Endodermal cell (in vitro differentiated cells): ENCODE measurements at regions not wholly inside any gene's neighbourhood (a gene's known extent, or its start where the extent isn't known, plus 50 kb on each side); places are given as distances from the start of the nearest gene placed in this dataset.
"Not testable (repeated sequence)": the region's sequence is repeated elsewhere in the genome, so short reads cannot be mapped to it uniquely, and the experiment has no call there.

ENCODE experiments used
- DNase-seq: peaks from one replicate; pipeline ENCODE4 v3.0.0-alpha.2; 2017
- H3K27ac ChIP-seq: 2 replicates; pipeline ENCODE4 v1.5.1; 2013; ENCODE audit warnings: mild to moderate bottlenecking, low read depth, low read length, moderate library complexity
- H3K27me3 ChIP-seq: 2 replicates; pipeline ENCODE4 v1.6.1; 2013; ENCODE audit warnings: mild to moderate bottlenecking, low read length, moderate library complexity; ENCODE audit not compliant: insufficient read depth, control insufficient read depth, poor library complexity, severe bottlenecking
- H3K36me3 ChIP-seq: 2 replicates; pipeline ENCODE4 v1.7.0; 2013; ENCODE audit warnings: mild to moderate bottlenecking, low read length, moderate library complexity; ENCODE audit not compliant: control insufficient read depth, insufficient read depth
- H3K4me1 ChIP-seq: one replicate; pipeline ENCODE4 v1.7.0; 2013; ENCODE audit warnings: low read length; ENCODE audit not compliant: control insufficient read depth, insufficient read depth
- H3K4me3 ChIP-seq: 2 replicates; pipeline ENCODE4 v1.5.1; 2013; ENCODE audit warnings: mild to moderate bottlenecking, low read length, moderate library complexity
- H3K9ac ChIP-seq: 2 replicates; pipeline ENCODE4 v1.6.1; 2013; ENCODE audit warnings: mild to moderate bottlenecking, low read length, moderate library complexity; ENCODE audit not compliant: poor library complexity, severe bottlenecking; ENCODE audit errors: extremely low read depth
- H3K9me3 ChIP-seq: 2 replicates; pipeline ENCODE4 v1.6.1; 2013; ENCODE audit warnings: mild to moderate bottlenecking, low read length, moderate library complexity; ENCODE audit not compliant: control insufficient read depth
- H3K27ac Mint-ChIP-seq: 2 replicates; pipeline ENCODE4 v1.8.0; 2020; ENCODE audit warnings: mixed read lengths
- H3K27me3 Mint-ChIP-seq: 2 replicates; pipeline ENCODE4 v1.8.0; 2021; ENCODE audit warnings: mild to moderate bottlenecking, mixed read lengths; ENCODE audit not compliant: insufficient read depth
- H3K36me3 Mint-ChIP-seq: 2 replicates; pipeline ENCODE4 v1.8.0; 2020; ENCODE audit warnings: low read depth, mixed read lengths
- H3K4me1 Mint-ChIP-seq: 2 replicates; pipeline ENCODE4 v1.8.0; 2020; ENCODE audit warnings: mixed read lengths
- H3K4me3 Mint-ChIP-seq: 2 replicates; pipeline ENCODE4 v1.8.0; 2020; ENCODE audit warnings: mild to moderate bottlenecking, moderate library complexity, mixed read lengths
- H3K9me3 Mint-ChIP-seq: 2 replicates; pipeline ENCODE4 v1.8.0; 2020; ENCODE audit warnings: mild to moderate bottlenecking, mixed read lengths
- CTCF ChIP-seq: fragments of 200-600 bp; sonication (generic); conservative IDR thresholded peaks from 2 replicates; pipeline ENCODE4 v1.5.0; 2021; ENCODE audit warnings: antibody characterized with exemption, mild to moderate bottlenecking
- WGBS, 2 experiments: methylation state at CpG; one replicate each; pipeline versions ENCODE4 v1.1.5 to v1.1.7; 2013; ENCODE audit warnings: missing lambda C conversion rate in 2 of 2, mixed read lengths in 1 of 2; ENCODE audit not compliant: insufficient coverage in 1 of 2, insufficient read length in 1 of 2; 5-methylcytosine and 5-hydroxymethylcytosine counted together

- H3K36me3 ChIP-seq, result no peaks in the 10 kb centered on the region
- no peak overlapping the region for H3K27ac ChIP-seq
- DNase-seq, result no peak
- Mint-ChIP-seq H3K27ac (no peak overlapping the region), H3K9me3 (no peaks in the 10 kb centered on the region), H3K27me3 (no peaks in the 10 kb centered on the region), H3K4me1 (peaks cover 3% of the 10 kb centered on the region), H3K4me3 (no peak overlapping the region), H3K36me3 (no peaks in the 10 kb centered on the region)
- TF ChIP-seq CTCF, result no peak
- H3K4me3 ChIP-seq, result no peak overlapping the region
- no peaks in the 10 kb centered on the region for H3K4me1 ChIP-seq
- H3K9me3 ChIP-seq, result no peaks in the 10 kb centered on the region
- H3K9ac ChIP-seq, result no peak overlapping the region
- no peaks in the 10 kb centered on the region for H3K27me3 ChIP-seq
These were observed 156.6 kb upstream of the ARSJ start for GRCh38 chr4:114136069-114136468.

DNA sequence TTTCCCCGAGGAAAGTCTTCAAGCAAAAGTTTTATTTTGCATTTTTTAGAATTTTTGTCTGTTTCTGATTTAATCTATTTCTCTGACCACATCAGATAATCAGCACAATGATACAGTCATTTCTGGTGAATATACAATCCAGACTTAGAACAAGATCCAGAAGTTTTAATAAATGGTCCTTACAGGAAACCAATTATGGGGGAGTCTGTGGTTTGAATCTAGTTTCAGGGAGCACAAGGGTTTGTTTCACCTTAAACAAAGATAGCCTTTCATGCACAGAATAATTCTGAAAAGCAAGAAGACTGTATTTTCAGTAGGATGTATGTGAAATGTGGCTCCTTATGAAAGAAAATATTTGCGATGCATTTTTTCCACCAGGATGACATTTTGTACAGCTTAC lies 158.5 kb upstream of the ARSJ start:
- H3K27ac ChIP-seq, result no peak overlapping the region
- no peak overlapping the region for H3K4me3 ChIP-seq
- H3K9me3 Mint-ChIP-seq, result no peaks in the 10 kb centered on the region
- no peak for DNase-seq
- no peak overlapping the region for H3K4me3 Mint-ChIP-seq
- no peak overlapping the region for H3K9ac ChIP-seq
- WGBS, 2 experiments, result 100% methylated on average over 1 to 2 of the region's 2 CpGs
- no peaks in the 10 kb centered on the region for H3K9me3 ChIP-seq
- H3K4me1 Mint-ChIP-seq, result peaks cover 3% of the 10 kb centered on the region
- no peaks in the 10 kb centered on the region for H3K27me3 ChIP-seq
- no peaks in the 10 kb centered on the region for H3K4me1 ChIP-seq
- no peak for TF ChIP-seq CTCF
- H3K27ac Mint-ChIP-seq, result no peak overlapping the region
- no peaks in the 10 kb centered on the region for H3K36me3 ChIP-seq
- H3K36me3 Mint-ChIP-seq, result no peaks in the 10 kb centered on the region
- no peaks in the 10 kb centered on the region for H3K27me3 Mint-ChIP-seq

DNA sequence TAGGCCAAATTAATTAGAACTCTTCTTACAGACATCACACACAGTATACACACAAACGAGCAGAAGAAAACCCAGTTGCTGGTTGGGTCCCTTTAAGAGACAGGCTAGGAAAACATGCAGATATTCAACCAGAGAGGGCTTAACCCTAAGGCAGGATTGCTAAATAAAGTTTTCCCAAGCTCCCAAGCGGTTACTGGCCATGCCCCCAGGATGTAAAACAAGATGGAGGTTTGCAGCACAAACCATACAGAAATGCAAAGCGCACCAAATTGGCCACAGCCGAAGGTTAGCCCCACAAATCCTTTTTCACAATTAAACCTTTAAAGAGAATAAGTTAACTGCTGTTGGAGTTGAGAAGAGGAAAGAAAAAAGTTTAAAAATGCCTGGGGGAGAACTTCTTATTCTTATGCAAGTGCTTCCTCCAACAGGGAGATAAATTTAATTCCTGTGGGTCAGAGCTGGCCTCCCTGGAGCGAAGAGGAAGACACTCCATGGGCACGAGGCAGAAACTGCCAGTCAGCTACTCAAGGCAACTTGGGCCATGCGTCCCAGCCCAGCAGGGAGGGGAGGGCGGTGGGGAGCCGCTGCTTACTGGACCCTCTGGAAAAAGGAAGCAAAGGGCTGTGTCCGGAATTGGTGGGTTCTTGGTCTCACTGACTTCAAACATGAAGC lies 167.6 kb upstream of the ARSJ start:
- no peaks in the 10 kb centered on the region for H3K36me3 ChIP-seq
- Mint-ChIP-seq H3K27ac (no peak overlapping the region), H3K36me3 (no peaks in the 10 kb centered on the region), H3K9me3 (peaks cover 9% of the 10 kb centered on the region), H3K27me3 (no peaks in the 10 kb centered on the region), H3K4me1 (no peaks in the 10 kb centered on the region), H3K4me3 (no peak overlapping the region)
- TF ChIP-seq CTCF, result no peak
- no peaks in the 10 kb centered on the region for H3K4me1 ChIP-seq
- no peak for DNase-seq
- H3K9ac ChIP-seq, result no peak overlapping the region
- H3K27ac ChIP-seq, result no peak overlapping the region
- H3K27me3 ChIP-seq, result no peaks in the 10 kb centered on the region
- no peaks in the 10 kb centered on the region for H3K9me3 ChIP-seq
- WGBS, 2 experiments, result 89 to 92% methylated on average over 2 to 10 of the region's 10 CpGs
- H3K4me3 ChIP-seq, result no peak overlapping the region

DNA sequence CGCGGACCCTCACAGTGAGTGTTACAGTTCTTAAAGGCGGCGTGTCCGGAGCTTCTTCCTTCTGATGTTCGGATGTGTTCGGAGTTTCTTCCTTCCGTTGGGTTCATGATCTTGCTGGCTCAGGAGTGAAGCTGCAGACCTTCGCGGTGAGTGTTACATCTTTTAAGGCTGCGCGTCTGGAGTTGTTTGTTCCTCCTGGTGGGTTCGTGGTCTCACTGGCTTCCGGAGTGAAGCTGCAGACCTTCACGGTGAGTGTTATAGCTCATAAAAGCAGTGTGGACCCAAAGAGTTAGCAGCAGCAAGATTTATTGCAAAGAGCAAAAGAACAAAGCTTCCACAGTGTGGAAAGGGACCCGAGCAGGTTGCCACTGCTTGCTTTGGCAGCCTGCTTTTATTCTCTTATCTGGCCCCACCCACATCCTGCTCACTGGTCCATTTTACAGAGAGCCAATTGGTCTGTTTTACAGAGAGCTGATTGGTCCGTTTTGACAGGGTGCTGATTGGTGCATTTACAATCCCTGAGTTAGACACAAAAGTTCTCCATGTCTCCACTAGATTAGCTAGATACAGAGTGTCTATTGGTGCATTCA lies 168.3 kb upstream of the ARSJ start:
- not testable (repeated sequence) for H3K36me3 Mint-ChIP-seq, H3K4me3 ChIP-seq, H3K27me3 Mint-ChIP-seq, H3K4me1 Mint-ChIP-seq, H3K36me3 ChIP-seq, H3K4me3 Mint-ChIP-seq, H3K9me3 ChIP-seq, H3K9ac ChIP-seq, H3K27ac ChIP-seq, DNase-seq, H3K27ac Mint-ChIP-seq, H3K27me3 ChIP-seq, H3K9me3 Mint-ChIP-seq, H3K4me1 ChIP-seq
- WGBS, 2 experiments, result 93 to 97% methylated on average over 17 of the region's 17 CpGs

DNA sequence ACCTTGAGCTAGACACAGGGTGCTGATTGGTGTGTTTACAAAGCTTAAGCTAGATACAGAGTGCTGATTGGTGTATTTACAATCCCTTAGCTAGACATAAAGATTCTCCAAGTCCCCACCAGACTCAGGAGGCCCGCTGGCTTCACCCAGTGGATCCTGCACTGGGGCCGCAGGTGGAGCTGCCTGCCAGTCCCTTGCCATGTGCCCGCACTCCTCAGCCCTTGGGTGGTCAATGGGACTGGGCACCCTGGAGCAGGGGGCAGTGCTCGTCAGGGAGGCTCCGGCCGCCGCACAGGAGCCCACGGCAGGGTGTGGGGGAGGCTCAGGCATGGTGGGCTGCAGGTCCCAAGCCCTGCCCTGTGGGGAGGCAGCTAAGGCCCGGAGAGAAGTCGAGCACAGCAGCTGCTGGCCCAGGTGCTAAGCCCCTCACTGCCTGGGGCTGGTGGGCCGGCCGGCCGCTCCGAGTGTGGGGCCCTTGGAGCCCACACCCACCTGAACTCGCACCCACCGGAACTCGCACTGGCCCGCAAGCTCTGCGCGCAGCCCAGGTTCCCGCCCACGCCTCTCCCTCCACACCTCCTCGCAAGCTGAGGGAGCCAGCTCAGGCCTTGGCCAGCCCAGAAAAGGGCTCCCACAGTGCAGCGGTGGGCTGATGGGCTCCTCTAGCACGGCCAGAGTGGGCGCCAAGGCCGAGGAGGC lies 169.1 kb upstream of the ARSJ start:
- H3K4me1 Mint-ChIP-seq, H3K36me3 Mint-ChIP-seq, H3K9me3 Mint-ChIP-seq, H3K9ac ChIP-seq, H3K4me3 Mint-ChIP-seq, H3K27ac Mint-ChIP-seq, H3K36me3 ChIP-seq, H3K27me3 ChIP-seq, H3K9me3 ChIP-seq, H3K4me1 ChIP-seq, DNase-seq, H3K4me3 ChIP-seq, H3K27me3 Mint-ChIP-seq, H3K27ac ChIP-seq: not testable (repeated sequence)
- WGBS, 2 experiments, result 95 to 100% methylated on average over 2 to 27 of the region's 27 CpGs
